HEK293 (cell line): ENCODE measurements at regions not wholly inside any gene's neighbourhood (a gene's known extent, or its start where the extent isn't known, plus 50 kb on each side); places are given as distances from the start of the nearest gene placed in this dataset.

Experiments used
- CTCF ChIP-seq: fragments of 450-650 bp; formaldehyde crosslinking; IDR thresholded peaks from 2 replicates; pipeline ENCODE4 v1.5.1; 2016; ENCODE audit warnings: missing biosample characterization, missing genetic modification characterization
- REST ChIP-seq: fragments of 450-650 bp; formaldehyde crosslinking; IDR thresholded peaks from 2 replicates; pipeline ENCODE4 v1.5.1; 2016; ENCODE audit warnings: missing biosample characterization, missing genetic modification characterization
- ZBTB26 ChIP-seq: fragments of 450-650 bp; formaldehyde crosslinking; optimal IDR thresholded peaks from 2 replicates; pipeline ENCODE3; 2016; ENCODE audit warnings: missing biosample characterization, mild to moderate bottlenecking, missing genetic modification characterization
- ZNF114 ChIP-seq: fragments of 450-650 bp; formaldehyde crosslinking; IDR thresholded peaks from 2 replicates; pipeline ENCODE4 v1.5.0; 2017; ENCODE audit warnings: missing biosample characterization, missing genetic modification characterization
- ZNF140 ChIP-seq: fragments of 450-650 bp; formaldehyde crosslinking; IDR thresholded peaks from 2 replicates; pipeline ENCODE4 v1.5.1; 2016; ENCODE audit warnings: missing biosample characterization, missing genetic modification characterization
- ZNF274 ChIP-seq, 2 experiments: fragments of 200-500 bp in 1 of 2; fragments of 450-650 bp in 1 of 2; sonication (Bioruptor generic) in 1 of 2; formaldehyde crosslinking in 1 of 2; IDR thresholded peaks; 2 replicates each; pipeline versions ENCODE4 v1.5.1 to v1.6.1; 2014 to 2016; ENCODE audit warnings: borderline replicate concordance in 1 of 2, inconsistent platforms in 1 of 2, low read length in 1 of 2, missing biosample characterization in 1 of 2, missing genetic modification characterization in 1 of 2
- ZNF404 ChIP-seq: fragments of 450-650 bp; formaldehyde crosslinking; IDR thresholded peaks from 2 replicates; pipeline ENCODE4 v1.5.1; 2017; ENCODE audit warnings: missing biosample characterization, missing genetic modification characterization
- ZNF510 ChIP-seq: fragments of 450-650 bp; formaldehyde crosslinking; IDR thresholded peaks from 2 replicates; pipeline ENCODE4 v1.5.1; 2018; ENCODE audit warnings: mild to moderate bottlenecking, missing genetic modification characterization, missing biosample characterization; ENCODE audit not compliant: insufficient replicate concordance
- ZNF830 ChIP-seq: fragments of 450-650 bp; IDR thresholded peaks from 2 replicates; pipeline ENCODE4 v1.5.0; 2018; ENCODE audit warnings: missing biosample characterization, missing genetic modification characterization, low read depth, mild to moderate bottlenecking, moderate library complexity

GRCh38 chr15:47410247-47410646 is 307.1 kb upstream of the SEMA6D start:
- TF ChIP-seq CTCF (tag by site-specific recombination): no peak
- TF ChIP-seq REST: no peak
- no peak for TF ChIP-seq ZNF510
- TF ChIP-seq ZNF140 (tag by site-specific recombination): no peak
- TF ChIP-seq ZNF114 (tag by site-specific recombination): no peak
- no peak for TF ChIP-seq ZNF274 (IDR thresholded peaks at IDR 0.05; ENCODE audit: low read length)
- no peak for TF ChIP-seq ZNF274 (tag by site-specific recombination; IDR thresholded peaks at IDR 0.05; ENCODE audit: borderline replicate concordance)
- no peak for TF ChIP-seq ZNF830 (tag by site-specific recombination)
- TF ChIP-seq ZBTB26: no peak
- TF ChIP-seq ZNF404 (tag by site-specific recombination): no peak
